ENCODE measurements at regions not wholly inside any gene's neighbourhood (a gene's known extent, or its start where the extent isn't known, plus 50 kb on each side); places are given as distances from the start of the nearest gene placed in this dataset.
"Not testable (repeated sequence)": the region's sequence is repeated elsewhere in the genome, so short reads cannot be mapped to it uniquely, and the experiment has no call there.

DNA sequence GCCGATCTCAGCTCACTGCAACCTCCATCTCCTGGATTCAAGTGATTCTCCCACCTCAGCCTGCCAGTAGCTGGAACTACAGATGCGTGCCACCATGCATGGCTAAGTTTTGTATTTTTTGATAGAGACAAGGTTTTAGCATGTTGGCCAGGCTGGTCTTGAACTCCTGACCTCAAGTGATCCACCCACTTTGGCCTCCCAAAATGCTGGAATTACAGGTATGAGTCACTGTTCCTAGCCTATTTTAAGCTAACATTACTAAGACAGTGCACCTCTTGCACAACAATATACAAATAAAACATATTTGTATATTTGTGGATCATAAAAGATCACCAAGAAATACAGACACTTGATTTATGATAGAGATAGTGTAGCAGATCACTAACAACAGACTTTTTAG lies 139.1 kb downstream of the DUSP10 start:
- Histone ChIP-seq H3K9me3 (ENCODE audit: insufficient read depth, low read depth, low read length) (no peaks in the 10 kb centered on the region), H3K9ac (ENCODE audit: low read depth, low read length) (no peak overlapping the region), H3K27ac (ENCODE audit: low read depth, low read length) (no peak overlapping the region), H3K36me3 (ENCODE audit: insufficient read depth, low read length) (no peaks in the 10 kb centered on the region), H3K4me1 (ENCODE audit: insufficient read depth, low read length) (peaks cover 3% of the 10 kb centered on the region; the same call in 1 of the 2 replicates), H3K27me3 (ENCODE audit: insufficient read depth, low read length) (no peaks in the 10 kb centered on the region), H3K4me3 (ENCODE audit: low read length) (no peak overlapping the region)
- 94% methylated on average over 2 of the region's 2 CpGs for WGBS

DNA sequence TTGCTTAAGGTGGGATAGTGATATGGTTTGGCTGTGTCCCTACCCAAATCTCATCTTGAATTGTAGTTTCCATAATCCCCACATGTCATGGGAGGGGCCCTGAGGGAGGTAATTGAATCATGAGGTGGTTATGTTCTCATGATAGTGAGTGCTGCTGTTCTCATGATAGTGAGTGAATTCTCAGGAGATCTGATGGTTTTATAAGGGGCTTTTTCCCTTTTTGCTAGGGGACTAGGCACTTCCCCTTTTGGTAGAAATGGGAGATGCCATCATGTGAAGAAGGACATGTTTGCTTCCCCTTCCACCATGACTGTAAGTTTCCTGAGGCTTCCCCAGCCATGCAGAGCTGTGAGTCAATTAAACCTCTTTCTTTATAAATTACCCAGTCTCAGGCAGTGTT lies 137.5 kb downstream of the DUSP10 start:
- not testable (repeated sequence) for H3K36me3 ChIP-seq (ENCODE audit: insufficient read depth, low read length); H3K27ac ChIP-seq (ENCODE audit: low read depth, low read length); H3K4me1 ChIP-seq (ENCODE audit: insufficient read depth, low read length); H3K27me3 ChIP-seq (ENCODE audit: insufficient read depth, low read length); H3K4me3 ChIP-seq (ENCODE audit: low read length); H3K9ac ChIP-seq (ENCODE audit: low read depth, low read length); H3K9me3 ChIP-seq (ENCODE audit: insufficient read depth, low read depth, low read length)

DNA sequence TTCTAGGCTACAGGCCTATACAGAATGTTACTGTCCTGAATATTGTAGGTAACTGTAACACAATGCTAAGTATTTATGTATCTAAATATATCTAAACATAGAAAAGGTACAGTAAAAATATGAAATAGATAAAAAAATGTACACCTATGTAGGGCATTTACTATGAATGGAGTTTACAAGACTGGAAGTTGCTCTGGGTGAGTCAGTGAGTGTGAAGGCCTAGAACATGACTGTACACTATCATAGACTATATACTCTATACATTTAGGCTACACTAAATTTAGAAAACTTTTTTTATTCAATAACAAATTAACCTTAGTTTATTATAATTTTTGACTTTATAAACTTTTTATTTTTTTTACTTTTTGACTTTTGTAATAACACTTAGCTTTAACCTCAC lies 136.9 kb downstream of the DUSP10 start:
- no peak overlapping the region for H3K27ac ChIP-seq (ENCODE audit: low read depth, low read length)
- no peaks in the 10 kb centered on the region for H3K36me3 ChIP-seq (ENCODE audit: insufficient read depth, low read length)
- no peak overlapping the region for H3K4me3 ChIP-seq (ENCODE audit: low read length)
- no peaks in the 10 kb centered on the region for H3K27me3 ChIP-seq (ENCODE audit: insufficient read depth, low read length)
- H3K4me1 ChIP-seq (ENCODE audit: insufficient read depth, low read length) = peaks cover 3% of the 10 kb centered on the region; the same call in 1 of the 2 replicates
- no peaks in the 10 kb centered on the region for H3K9me3 ChIP-seq (ENCODE audit: insufficient read depth, low read depth, low read length)
- H3K9ac ChIP-seq (ENCODE audit: low read depth, low read length) = no peak overlapping the region

DNA sequence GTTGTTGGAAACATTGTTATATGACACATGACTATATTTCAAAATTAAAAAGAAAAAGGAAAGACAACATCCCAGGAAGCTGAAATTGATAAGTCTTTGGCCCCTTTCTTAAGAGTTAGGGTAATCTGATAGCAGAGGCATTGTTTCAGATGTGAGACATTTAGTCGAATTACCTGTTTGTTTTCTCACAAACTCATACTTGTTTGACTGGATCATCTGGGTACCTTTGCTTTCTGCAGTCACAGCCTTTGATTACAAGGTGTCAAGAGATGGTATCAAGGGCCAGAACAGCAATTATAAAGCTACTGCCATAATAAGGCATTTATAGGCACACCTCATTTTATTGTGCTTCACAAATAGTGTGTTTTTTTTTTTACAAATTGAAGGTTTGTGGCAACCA lies 136.3 kb downstream of the DUSP10 start:
- peaks cover 3% of the 10 kb centered on the region; the same call in 1 of the 2 replicates for H3K4me1 ChIP-seq (ENCODE audit: insufficient read depth, low read length)
- H3K9ac ChIP-seq (ENCODE audit: low read depth, low read length) = no peak overlapping the region
- no peak overlapping the region for H3K27ac ChIP-seq (ENCODE audit: low read depth, low read length)
- 95% methylated on average over 1 of the region's 1 CpG for WGBS
- H3K36me3 ChIP-seq (ENCODE audit: insufficient read depth, low read length) = no peaks in the 10 kb centered on the region
- no peak overlapping the region for H3K4me3 ChIP-seq (ENCODE audit: low read length)
- no peaks in the 10 kb centered on the region for H3K9me3 ChIP-seq (ENCODE audit: insufficient read depth, low read depth, low read length)
- no peaks in the 10 kb centered on the region for H3K27me3 ChIP-seq (ENCODE audit: insufficient read depth, low read length)

DNA sequence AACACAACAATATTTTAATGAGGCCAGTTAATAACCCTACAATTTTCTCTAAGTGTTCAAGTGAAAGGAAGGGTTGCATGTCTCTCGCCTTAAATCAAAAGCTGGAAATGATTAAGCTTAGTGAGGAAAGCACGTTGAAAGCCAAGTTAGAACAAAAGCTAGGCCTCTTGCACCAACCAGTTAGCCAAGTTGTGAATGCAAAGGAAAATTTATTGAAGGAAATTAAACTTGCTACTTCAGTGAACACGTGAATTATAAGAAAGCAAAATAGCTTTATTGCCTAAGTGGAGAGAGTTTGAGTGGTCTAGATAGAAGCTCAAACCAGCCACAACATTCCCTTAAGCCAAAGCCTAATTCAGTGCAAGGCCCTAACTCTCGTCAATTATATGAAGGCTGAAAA lies 135.6 kb downstream of the DUSP10 start:
- H3K27me3 ChIP-seq (ENCODE audit: insufficient read depth, low read length) = no peaks in the 10 kb centered on the region
- no peaks in the 10 kb centered on the region for H3K36me3 ChIP-seq (ENCODE audit: insufficient read depth, low read length)
- no peak overlapping the region for H3K9ac ChIP-seq (ENCODE audit: low read depth, low read length)
- H3K4me3 ChIP-seq (ENCODE audit: low read length) = no peak overlapping the region
- H3K27ac ChIP-seq (ENCODE audit: low read depth, low read length) = no peak overlapping the region
- peaks cover 3% of the 10 kb centered on the region; the same call in 1 of the 2 replicates for H3K4me1 ChIP-seq (ENCODE audit: insufficient read depth, low read length)
- no peaks in the 10 kb centered on the region for H3K9me3 ChIP-seq (ENCODE audit: insufficient read depth, low read depth, low read length)
- 91% methylated on average over 4 of the region's 4 CpGs for WGBS

DNA sequence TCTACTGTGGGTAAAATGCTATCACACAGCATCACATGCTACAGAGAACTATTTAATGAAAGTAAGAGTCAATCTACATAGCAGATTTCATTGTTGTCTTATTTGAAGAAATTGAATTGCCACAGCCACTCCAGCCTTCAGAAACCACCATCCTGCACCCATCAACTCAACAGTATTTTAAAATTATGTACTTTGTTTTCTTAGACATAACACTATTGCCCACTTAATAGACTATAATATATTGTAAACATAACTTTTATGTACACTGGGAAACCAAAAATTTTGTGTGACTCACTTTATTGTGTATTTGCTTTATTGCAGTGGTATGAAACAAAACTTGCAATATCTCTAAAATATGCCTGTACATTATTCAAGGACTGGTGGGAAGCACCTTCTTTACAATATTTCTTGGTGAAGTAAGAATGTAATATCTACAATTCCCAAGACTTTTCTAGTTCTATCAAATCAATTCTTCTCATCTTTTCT lies 133.0 kb downstream of the DUSP10 start:
- H3K4me3 ChIP-seq (ENCODE audit: low read length) = no peak overlapping the region
- H3K36me3 ChIP-seq (ENCODE audit: insufficient read depth, low read length) = no peaks in the 10 kb centered on the region
- no peak overlapping the region for H3K27ac ChIP-seq (ENCODE audit: low read depth, low read length)
- H3K9me3 ChIP-seq (ENCODE audit: insufficient read depth, low read depth, low read length) = no peaks in the 10 kb centered on the region
- no peaks in the 10 kb centered on the region for H3K27me3 ChIP-seq (ENCODE audit: insufficient read depth, low read length)
- H3K4me1 ChIP-seq (ENCODE audit: insufficient read depth, low read length) = peaks cover 12% of the 10 kb centered on the region
- H3K9ac ChIP-seq (ENCODE audit: low read depth, low read length) = no peak overlapping the region

DNA sequence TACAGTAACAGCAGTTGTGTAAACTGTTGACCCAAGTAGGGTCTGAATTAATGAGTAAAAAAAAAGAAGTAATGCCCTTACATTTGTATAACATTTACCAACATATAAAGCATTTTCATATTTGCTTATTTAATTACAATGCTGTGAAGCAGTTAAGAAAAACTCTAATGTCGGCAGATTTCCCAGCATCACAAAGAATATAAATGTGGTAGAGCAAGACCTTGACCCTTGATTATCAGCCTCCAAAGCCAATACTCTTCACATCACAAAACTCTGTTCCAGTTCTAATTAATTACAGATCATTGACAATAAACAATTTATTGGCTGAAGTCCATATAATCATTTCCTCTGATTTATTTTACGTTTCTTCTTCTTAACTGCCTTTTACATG lies 130.2 kb downstream of the DUSP10 start:
- no peaks in the 10 kb centered on the region for H3K36me3 ChIP-seq (ENCODE audit: insufficient read depth, low read length)
- H3K27me3 ChIP-seq (ENCODE audit: insufficient read depth, low read length) = no peaks in the 10 kb centered on the region
- H3K9ac ChIP-seq (ENCODE audit: low read depth, low read length) = no peak overlapping the region
- H3K4me1 ChIP-seq (ENCODE audit: insufficient read depth, low read length) = peaks cover 10% of the 10 kb centered on the region
- no peak overlapping the region for H3K4me3 ChIP-seq (ENCODE audit: low read length)
- no peak overlapping the region for H3K27ac ChIP-seq (ENCODE audit: low read depth, low read length)
- no peaks in the 10 kb centered on the region for H3K9me3 ChIP-seq (ENCODE audit: insufficient read depth, low read depth, low read length)
- 94% methylated on average over 2 of the region's 2 CpGs for WGBS

DNA sequence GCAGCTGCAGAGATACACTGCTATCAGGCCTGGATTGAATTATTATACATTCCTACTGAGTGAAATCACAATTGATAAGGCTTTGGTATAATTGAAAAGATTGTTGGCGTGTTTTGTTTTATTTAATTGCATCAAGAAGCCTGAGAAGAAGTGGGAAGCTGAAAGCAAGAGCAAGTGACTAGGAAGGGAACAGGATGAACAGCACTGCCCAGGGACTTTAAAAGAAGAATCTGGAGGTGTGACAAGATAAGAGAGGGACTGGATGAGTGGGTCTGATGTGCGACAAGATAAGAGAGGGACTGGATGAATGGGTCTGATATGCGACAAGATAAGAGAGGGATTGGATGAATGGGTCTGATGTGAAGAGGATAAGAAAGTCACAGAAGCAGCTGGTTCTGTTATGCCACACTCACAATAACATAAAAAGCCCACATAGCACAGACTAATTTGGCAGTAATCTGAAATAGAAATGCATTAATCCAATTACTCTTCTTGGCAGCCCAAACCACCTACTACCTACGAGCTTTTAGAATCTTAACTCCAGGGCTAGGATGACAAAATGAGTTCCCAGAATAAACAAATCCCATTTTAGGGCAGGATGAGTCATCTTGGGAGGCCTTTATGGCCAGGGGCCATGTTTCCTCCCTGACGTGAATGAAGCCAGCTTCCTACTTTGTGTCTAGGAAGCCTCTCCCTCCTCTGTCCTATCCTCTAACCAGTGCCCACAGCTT lies 129.7 kb downstream of the DUSP10 start:
- Histone ChIP-seq H3K4me1 (ENCODE audit: insufficient read depth, low read length) (peaks cover 10% of the 10 kb centered on the region), H3K4me3 (ENCODE audit: low read length) (no peak overlapping the region; the same call in 1 of the 2 replicates), H3K36me3 (ENCODE audit: insufficient read depth, low read length) (no peaks in the 10 kb centered on the region), H3K9me3 (ENCODE audit: insufficient read depth, low read depth, low read length) (no peaks in the 10 kb centered on the region), H3K27ac (ENCODE audit: low read depth, low read length) (no peak overlapping the region), H3K9ac (ENCODE audit: low read depth, low read length) (no peak overlapping the region), H3K27me3 (ENCODE audit: insufficient read depth, low read length) (no peaks in the 10 kb centered on the region)
- WGBS = 63% methylated on average over 5 of the region's 5 CpGs

DNA sequence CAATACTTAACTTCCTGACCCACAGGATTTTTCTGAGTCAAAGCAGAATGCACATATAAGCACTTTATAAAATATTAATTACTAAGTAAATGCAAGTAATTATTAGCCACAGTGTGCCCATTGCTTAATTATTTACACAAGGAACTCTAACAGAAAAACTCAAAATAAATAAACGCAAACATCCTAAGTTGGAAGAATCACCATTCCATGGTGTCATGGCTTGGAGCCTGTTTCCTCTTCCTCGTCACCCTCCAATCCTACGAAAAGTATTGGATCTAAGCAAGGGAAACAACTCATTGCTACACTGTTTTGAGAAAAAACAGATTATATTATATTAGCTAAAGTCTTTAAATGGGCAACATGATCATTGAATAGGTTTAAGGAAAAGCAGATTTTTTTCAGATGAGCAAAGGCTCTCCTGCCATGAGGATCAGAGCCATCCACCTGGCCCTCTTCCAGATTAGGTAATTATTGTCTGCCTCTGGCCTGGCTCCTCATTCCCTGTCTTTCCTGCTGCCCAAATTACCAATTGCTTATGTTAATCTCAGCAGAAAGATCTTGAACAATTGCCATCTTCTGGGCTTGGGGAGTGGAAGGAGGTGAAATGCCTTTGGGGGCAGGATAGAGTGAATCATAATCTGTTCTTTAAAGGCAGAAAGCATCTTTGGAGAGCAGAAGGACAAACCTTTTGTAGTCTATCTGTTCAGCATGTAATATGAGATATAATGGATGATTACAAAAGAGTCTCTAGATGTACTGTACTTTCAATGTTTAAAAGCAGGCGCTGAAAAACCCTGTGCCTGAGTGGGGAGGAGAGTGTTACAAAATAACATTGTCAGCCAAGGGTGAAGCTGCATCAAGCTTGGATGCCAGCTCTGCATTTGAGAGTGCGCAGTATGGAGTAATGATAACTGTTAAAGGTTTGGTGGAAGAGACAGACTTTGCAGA lies 121.2 kb downstream of the DUSP10 start:
- Histone ChIP-seq H3K36me3 (ENCODE audit: insufficient read depth, low read length) (no peaks in the 10 kb centered on the region), H3K9ac (ENCODE audit: low read depth, low read length) (no peak overlapping the region), H3K4me1 (ENCODE audit: insufficient read depth, low read length) (no peaks in the 10 kb centered on the region), H3K27ac (ENCODE audit: low read depth, low read length) (no peak overlapping the region), H3K27me3 (ENCODE audit: insufficient read depth, low read length) (no peaks in the 10 kb centered on the region), H3K9me3 (ENCODE audit: insufficient read depth, low read depth, low read length) (no peaks in the 10 kb centered on the region), H3K4me3 (ENCODE audit: low read length) (no peak overlapping the region)
- 96% methylated on average over 5 of the region's 5 CpGs for WGBS

DNA sequence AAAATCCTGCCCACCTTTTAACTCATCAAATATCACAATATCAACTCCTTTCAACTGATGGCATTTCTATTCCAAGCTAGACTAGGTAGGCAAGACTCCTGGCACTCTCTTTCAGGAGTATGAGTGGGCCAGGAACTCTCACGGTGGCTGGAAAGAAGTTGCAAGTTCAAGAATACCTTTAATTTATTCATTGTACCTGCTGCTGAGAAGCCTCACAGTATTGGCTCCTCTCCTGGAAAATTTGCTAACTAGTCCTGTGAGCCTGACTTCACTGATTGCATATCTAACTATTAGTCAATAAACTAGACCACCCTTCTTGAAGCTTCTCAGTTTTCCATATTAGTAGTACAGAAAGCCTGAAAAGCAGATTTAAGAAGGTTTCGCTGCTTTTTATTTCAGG lies 120.2 kb downstream of the DUSP10 start:
- no peaks in the 10 kb centered on the region for H3K4me1 ChIP-seq (ENCODE audit: insufficient read depth, low read length)
- no peak overlapping the region for H3K4me3 ChIP-seq (ENCODE audit: low read length)
- no peak overlapping the region for H3K9ac ChIP-seq (ENCODE audit: low read depth, low read length)
- no peaks in the 10 kb centered on the region for H3K27me3 ChIP-seq (ENCODE audit: insufficient read depth, low read length)
- H3K9me3 ChIP-seq (ENCODE audit: insufficient read depth, low read depth, low read length) = no peaks in the 10 kb centered on the region
- 94% methylated on average over 2 of the region's 2 CpGs for WGBS
- no peaks in the 10 kb centered on the region for H3K36me3 ChIP-seq (ENCODE audit: insufficient read depth, low read length)
- no peak overlapping the region for H3K27ac ChIP-seq (ENCODE audit: low read depth, low read length)

DNA sequence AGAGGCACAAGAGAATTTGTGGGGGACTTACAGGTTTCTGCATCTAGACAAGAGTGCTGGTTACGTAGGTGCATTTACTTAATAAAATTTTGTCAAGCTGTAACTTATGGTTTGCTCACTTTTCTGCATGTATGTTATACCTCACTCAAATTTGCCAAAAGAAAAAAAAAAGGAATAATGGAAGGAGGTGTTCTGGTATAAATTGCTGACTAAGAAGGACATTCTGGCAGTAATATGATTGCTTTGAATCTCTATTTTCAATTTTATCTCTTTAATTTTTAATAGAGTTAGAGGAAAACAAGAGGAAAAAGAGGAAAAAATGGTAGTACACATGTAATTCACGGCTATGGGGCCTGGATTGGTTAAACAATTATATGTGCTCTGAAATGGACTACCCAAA lies 119.5 kb downstream of the DUSP10 start:
- no peaks in the 10 kb centered on the region for H3K9me3 ChIP-seq (ENCODE audit: insufficient read depth, low read depth, low read length)
- no peaks in the 10 kb centered on the region for H3K4me1 ChIP-seq (ENCODE audit: insufficient read depth, low read length)
- no peak overlapping the region for H3K9ac ChIP-seq (ENCODE audit: low read depth, low read length)
- H3K27ac ChIP-seq (ENCODE audit: low read depth, low read length) = no peak overlapping the region
- no peaks in the 10 kb centered on the region for H3K36me3 ChIP-seq (ENCODE audit: insufficient read depth, low read length)
- 100% methylated on average over 1 of the region's 2 CpGs for WGBS
- no peak overlapping the region for H3K4me3 ChIP-seq (ENCODE audit: low read length)
- H3K27me3 ChIP-seq (ENCODE audit: insufficient read depth, low read length) = no peaks in the 10 kb centered on the region

All from HUES64 (cell line).